ENCODE measurements at regions not wholly inside any gene's neighbourhood (a gene's known extent, or its start where the extent isn't known, plus 50 kb on each side); places are given as distances from the start of the nearest gene placed in this dataset.

DNA sequence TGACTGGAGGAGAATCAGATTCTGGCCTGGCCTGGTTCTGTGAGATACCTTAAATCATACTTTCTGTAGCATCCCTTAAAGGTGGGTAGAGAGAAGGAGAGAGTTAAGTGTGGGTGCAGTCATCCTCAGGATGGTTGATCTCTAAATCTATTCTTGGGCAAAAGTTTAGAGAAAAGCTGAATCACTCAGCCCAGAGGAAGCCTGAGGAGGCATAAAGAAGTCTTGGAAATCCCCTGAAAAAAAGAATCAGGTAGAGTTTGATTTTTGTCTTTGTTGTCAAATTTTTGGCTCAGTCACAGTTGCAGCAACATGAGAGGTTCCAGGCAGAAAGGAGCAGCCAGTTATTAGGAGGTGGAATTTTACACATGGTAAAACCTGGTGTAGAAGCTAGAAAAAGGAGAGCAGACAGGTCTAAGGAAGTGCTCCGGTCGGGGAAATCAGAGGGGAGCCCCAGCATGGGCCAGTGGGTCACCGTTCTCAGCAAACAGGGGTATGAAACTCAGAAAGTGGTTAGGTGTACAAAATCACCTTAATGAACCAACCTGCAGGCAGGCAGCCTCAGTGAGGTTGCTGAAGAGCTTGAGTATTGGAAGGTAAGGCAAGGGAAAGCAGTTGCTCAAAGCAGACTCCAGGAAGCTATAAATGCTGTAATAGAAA, 116.2 kb upstream of the CNTLN start:
- no peak for DNase-seq (ENCODE audit: low spot score)

DNA sequence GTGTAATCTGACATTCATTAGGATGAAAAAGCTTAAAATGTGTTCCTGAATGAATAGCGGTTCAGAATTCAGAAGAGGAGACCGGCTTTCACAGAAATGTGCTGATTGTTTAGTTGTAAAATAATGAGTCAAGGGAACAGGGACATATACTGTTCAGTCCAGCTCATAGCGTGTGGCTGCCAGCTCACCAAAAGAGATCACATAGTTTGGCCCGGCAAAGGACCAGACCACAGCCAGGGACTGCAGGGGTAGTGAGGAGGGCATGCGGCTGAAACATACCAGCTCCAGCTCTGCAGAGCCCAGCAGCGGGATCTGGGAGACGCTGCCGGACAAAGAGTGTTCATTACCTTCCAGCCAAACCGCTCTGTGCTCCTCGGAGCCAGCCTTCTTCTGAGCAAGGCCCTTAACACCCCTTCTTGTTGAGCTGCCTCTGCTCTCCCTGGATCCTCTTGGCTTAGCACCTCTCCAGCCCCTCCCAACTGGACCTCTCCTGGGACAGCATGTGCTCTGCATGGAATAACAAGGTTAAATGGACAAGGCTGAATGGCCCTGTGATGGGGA, 116.8 kb upstream of the CNTLN start:
- no peak for DNase-seq (ENCODE audit: low spot score)

DNA sequence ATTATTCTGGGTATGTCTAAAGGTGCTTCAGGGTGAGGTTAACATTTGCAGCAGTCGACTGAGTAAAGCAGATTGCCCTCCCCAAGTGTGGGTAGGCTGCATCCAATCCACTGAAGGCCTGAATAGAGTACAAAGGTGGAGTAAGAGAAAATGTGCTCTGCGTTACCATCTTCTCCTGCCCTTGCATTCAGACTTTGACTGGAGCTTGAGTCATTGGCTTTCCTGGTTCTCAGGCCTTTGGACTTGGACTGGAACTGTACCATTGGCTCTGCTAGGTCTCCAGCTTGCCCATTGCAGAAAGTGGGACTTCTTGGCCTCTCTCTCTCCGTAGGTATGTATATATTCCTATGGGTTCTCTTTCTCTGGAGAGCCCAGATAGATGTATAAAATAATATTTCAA, 120.9 kb upstream of the CNTLN start:
- no peak for DNase-seq (ENCODE audit: low spot score)

DNA sequence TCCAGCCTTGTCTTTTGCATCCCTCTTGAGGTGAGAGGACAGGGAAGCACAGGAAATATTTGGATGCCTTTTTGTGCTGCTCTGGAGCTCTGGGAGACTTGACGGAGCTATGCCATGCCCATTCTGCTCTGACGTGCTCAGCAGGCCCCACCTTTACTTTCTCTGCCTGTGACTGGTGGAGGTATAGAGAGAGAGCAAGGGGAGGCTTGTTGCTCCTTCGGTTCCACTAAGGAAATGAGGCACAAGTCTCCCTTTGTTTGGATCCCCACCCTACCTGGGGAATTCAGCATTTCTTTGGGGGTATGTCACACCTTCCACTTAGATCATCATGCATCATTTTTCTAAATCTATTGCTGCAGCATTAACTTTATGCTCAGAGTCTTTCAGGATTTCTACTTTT, 121.8 kb upstream of the CNTLN start:
- no peak for DNase-seq (ENCODE audit: low spot score)

DNA sequence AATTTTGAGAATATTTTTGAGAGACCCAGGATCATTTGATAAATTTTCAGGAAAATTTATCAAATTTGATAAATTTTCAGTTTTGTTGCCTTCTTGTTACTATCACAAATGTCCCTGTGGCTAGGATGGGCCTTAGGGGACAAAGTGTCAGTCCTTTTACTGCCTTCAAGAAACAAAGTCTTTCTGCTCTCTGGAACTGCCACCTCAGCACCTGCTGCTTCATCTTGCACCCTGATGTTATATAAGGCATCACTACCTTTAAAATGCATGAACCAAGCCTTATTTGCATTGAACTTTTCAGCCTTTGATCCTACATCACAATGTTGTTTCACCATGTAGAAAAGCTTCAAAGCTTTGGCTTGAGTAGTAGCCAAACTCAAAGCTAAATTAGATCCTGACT, 123.0 kb upstream of the CNTLN start:
- no peak for DNase-seq (ENCODE audit: low spot score)

DNA sequence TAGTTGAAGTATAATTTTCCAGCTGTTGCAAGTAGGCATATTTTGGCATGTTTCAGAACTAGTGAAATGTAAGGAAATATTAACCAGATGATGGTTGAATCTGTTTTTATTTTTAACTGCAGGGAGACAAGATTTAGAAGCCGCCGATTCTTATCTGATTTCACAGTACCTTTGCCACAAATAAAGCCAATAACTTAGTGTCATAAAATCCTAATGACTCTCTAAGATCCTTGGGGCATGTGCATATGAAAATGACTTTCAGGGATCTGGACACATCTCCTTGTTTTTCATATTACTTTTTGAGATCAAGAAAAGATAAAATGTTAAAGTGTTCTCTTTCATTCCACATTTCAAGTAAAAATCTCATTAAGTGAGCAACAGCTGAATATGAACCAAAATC, 125.8 kb upstream of the CNTLN start:
- no peak for DNase-seq (ENCODE audit: low spot score)

DNA sequence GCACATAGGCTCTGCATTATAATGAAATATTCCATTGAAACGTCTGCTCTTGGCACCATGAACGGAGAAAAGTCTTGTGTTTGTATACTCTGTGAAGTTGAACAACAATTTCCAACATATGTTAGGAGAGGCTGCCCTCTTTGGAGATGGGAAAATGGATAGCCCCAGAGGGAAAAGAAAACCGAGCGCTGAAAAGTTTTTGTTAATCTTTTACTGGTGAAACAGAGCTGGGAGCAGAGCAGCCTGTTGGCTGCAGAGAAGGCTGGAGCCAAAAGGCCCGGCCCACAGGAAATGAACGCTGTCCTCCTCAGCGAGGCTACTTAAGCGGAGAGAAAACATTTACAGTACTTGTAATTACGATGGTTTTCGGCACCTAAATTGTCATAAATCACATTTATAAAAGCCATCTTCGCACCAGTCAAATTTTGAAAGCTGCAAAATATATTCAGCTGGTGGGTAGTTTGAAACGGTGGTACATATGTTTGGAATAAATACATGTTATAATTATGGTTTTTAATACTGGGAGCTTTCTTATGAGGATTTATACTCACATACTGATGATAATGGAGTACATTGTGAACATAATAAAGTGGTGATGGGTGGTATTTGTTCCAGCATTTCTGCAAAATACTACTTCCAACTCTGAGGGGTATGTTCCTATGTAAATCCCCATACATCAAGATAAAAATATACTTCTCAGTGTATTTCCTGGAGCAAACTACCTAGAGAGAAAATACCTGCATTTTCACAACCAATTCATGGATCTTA, 129.6 kb upstream of the CNTLN start:
- peak; percentile 32 for DNase-seq (ENCODE audit: low spot score)

DNA sequence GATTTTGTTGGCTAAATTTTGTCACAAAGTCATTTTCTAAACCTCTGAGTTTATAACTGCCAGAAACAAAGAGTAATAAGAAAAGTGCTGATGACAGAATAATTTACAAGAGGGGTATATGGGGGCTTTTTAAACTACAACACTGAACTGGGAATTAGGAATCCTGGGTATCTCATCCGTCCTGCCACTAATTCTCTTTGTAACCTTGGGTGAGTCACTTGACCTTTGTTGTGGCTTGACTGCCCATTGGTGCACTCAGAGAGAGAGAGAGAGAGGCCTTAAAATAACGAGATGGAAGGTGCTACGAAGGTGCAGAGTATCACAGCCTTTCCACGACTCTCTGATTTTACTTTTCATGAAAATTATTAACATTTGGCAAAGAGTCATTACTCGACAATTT, 130.3 kb upstream of the CNTLN start:
- no peak for DNase-seq (ENCODE audit: low spot score)

DNA sequence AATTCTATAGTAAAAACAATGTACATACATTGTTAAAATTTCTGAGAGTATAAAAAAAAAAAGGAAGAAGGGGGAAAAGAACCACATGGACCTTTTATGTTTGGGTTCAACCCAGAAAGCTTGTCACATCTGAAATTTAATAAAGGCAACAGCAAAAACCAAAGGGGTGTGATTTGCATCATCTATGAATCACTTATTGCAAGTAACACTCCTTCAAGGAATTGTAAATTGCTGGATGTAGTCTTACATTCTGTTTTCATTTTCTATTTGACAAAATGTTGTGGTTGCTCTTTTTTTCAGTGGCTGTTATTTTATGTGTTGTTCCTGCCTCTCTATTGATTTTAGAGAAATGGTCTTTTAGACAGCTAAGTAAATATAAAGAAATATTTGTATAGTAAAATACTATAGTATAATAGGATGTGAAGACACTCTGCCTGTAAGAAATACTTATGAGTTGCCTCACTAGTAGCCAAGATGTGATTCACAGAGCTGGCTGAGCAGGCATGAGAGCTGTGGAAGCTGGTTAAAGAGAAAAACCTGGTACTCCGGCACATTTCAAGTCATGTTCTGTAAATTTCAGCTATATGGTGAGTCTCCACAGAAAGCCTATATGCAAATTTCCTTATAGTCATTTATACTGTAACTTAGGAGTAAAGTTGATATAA, 131.1 kb upstream of the CNTLN start:
- DNase-seq (ENCODE audit: low spot score): no peak

DNA sequence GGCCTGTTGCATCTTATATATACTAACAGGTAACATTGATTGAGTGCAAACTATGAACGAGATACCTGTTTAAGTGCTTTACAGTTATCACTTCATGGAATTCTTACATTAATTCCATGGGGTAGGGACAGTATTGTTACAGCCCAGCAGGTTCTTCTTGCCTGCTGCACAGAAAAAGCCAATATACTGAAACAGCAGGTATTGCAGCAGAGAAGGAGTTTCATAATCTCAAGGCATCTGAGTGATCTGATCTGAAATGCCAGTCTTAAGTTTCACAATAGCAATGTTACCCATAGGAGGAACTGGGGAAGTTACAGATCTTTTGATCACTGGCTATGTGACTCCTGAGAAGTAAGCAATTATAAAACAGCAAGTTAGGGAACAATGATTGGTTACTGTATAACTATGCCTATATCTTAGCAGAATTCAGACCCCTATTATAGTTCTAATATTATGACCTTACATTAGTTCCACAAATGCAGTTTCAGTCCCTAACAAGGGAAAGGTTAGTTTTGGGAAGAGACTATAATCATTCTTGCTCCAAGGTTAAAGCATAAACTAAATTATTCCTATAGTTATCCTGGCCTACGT, 126.5 kb upstream of the BNC2 start:
- DNase-seq (ENCODE audit: low spot score): no peak

DNA sequence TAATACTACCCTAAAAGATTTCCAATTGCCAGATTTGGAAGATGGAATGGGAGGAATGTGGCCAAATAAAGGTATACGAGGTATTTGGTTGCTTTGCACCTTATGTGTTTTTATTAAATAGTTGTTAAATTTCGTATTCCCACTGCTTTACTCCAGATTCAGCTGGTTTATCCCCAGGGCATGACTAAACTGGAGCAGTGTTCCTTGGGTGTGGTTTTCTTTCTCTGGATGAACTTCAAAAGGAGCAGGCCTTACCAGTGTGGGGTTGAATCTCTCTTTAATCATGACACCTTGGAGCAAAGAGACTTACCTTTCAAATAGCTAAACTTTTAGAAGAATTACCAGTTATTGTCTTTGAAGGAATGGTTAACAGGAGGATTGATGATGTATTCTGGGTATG, 121.7 kb upstream of the BNC2 start:
- DNase-seq (ENCODE audit: low spot score): no peak

DNA sequence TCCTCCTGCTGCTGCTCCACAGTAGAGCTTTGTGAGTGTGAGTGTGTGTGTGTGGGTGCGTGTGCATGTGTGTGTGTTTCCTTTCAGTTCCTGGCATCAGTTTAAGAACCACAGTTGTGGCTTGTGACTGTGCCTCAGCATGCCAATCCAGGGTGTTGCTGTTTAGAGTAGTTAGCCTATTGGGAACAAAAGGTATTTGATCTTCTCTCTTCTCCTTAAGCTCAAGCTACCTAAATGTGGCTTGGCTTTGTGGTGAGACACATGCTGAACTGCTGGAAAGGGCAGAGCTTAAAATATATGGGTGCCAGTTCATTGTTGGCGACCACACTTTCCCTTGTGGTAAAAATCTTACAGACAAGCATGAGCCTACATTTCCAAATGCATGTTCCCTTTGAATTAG, 116.6 kb upstream of the BNC2 start:
- DNase-seq (ENCODE audit: low spot score): no peak

DNA sequence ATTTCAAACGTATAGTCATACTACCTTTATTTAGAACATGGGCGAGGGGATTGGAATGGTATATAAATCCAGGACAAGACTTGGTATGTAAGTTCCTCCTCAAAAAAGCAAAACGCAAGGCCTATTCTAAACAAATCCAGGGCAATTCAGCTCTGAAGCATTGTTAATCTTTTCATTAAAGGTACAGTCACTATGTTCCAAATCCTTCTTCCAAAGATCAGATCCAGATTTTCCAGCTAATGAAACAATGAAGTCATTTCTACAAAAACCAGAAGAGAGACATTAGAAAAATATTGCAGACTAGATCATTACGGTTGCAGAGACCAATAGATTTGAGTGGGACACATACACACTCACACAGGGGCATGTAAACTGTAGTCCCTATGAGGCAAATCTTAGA, 116.1 kb upstream of the BNC2 start:
- no peak for DNase-seq (ENCODE audit: low spot score)

DNA sequence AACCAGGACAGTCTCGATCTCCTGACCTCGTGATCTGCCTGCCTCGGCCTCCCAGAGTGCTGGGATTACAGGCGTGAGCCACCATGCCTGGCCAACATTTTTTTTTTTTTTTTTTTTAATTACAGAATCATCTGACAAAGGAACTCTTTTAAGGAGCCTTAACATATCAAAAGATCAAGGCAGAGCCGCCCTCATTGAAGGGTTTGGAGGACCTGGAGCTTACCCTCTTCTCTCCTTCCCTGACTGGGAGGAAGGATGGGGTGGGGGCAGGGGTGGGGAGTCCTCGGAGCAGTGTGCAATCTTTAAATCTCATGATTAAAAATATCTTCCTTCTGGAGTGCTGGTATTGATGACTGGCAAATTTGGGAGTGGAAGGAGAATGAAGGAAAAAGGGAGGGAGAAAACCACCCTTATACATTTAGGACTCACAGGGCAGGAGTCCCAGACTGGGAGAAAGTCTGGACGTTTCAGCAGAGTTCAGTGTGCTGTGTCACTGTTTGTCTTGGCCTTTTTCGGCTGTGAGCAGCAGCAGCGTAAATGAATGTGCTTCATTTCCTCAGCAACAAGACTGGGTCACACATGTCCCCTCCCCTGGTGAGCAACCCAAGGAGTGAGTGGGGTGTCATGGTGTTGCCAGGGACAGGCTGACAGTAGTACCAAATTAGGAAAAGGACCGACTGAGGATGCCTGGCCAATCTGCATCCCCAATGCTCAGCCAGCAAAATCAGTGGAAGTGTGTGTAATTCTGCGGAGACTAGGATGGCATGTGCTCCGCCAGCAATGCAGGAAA, 115.3 kb upstream of the BNC2 start:
- DNase-seq (ENCODE audit: low spot score): peak; percentile 67

DNA sequence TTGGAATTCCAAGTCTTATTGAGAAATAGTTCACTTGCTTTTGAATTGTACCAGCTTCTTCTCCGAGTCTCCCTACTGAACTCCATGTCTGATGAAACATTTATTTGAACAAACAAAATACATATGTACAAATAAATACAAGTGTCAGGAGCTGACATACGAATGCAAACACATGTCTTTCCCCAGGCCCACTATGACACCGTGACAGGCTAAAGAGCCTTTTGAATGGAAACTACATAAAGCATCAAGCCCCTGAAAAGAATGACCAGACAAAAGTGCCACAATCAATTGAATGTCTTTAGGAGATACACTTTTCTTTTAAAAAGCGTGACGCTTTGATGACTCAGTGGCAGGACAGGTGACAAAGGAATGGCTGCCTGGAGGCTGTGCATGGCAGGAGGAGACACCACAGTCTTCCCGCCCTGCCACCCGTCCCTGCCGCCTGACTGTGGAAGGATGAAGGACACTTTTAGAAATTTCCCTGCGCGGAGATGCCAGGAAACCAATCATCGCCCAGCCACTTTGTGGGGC, 112.4 kb upstream of the BNC2 start:
- no peak for DNase-seq (ENCODE audit: low spot score)

DNA sequence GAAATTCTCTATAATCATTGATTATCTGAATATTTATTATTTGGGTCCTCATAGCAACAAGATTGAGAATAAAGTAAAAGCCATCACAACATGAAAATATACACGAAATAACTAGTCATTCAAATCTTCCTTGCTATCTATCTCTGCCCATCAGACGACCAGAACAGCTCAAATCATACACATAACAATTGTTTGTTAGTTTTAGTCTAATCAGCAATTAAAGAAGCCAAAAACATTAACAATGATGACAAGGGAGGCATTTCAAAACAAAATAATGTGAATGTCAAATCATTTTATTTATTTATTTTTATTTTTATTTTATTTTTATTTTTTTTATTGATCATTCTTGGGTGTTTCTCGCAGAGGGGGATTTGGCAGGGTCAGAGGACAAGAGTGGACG, 106.0 kb upstream of the BNC2 start:
- DNase-seq (ENCODE audit: low spot score): no peak

DNA sequence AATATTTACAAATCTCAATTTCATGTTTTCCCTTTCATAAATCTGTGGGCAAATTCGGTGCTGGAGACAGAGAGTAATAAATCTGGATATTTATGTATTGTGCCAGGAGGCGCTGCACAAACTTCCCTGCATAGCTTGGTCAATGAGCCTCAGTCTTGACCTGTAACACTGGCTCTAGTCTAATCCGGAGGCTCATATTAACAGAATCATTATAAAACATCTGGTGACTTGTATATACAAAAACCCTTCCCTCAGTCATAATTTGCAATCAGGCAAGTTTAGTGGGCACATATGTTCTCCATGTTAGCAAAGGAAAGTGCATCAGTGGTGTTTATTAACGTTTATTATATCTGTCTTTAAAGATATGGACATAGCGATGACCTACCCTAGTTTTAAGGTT, 104.0 kb upstream of the BNC2 start:
- no peak for DNase-seq (ENCODE audit: low spot score)

DNA sequence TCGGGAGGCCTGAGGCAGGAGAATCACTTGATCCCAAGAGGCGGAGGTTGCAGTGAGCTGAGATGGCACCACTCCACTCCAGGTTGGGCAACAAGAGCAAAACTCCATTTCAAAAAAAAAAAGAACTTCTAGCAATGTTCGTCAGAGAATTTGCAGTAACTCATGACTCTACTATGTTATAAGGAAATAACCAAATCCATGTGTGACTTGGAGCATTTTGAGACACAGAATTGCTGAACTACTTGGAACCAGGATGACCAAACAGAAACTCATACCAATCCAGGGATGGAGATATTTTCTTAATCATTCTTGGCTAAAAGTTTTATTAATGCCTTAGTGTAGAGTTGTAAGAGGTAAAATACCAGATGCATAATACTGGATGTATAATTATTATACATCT, 99.9 kb upstream of the BNC2 start:
- no peak for DNase-seq (ENCODE audit: low spot score)

DNA sequence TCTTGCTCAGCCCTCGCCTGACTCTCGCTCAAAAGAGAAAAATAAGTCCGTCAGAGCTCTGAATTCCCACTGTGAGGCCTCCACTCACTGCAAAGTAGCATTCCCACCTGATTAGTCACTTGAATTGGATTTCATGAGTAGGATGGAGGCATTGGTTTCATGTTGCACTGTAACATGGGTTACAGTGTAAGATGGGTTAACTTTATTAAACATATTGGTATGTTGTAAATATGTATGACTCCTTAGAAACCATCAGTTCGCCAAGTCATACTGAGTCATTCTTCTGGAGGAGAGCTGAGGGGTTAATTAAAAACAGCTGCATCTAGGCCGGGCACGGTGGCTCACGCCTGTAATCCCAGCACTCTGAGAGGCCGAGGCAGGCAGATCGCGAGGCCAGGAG, 93.8 kb upstream of the BNC2 start:
- DNase-seq (ENCODE audit: low spot score): peak; percentile 76

DNA sequence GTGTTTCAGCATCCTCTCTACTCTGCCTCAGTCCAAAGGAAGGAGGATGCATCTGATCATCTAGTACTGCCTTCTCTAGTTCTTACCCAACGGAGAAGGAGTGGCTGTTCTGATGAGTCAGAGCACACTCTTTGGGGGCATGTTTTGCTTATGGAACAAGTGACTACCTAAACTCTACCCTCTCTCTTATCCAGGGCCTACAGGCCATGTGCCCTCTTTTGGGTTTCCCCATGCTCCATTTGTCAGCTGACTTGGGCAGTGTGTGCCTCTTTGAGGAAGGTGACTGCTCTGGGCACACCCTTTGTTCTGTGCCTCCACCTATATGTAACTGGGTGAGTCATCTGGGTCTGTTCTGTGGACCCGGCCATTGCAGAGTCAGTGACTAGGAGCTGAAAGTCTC, 89.6 kb upstream of the BNC2 start:
- DNase-seq (ENCODE audit: low spot score): no peak

DNA sequence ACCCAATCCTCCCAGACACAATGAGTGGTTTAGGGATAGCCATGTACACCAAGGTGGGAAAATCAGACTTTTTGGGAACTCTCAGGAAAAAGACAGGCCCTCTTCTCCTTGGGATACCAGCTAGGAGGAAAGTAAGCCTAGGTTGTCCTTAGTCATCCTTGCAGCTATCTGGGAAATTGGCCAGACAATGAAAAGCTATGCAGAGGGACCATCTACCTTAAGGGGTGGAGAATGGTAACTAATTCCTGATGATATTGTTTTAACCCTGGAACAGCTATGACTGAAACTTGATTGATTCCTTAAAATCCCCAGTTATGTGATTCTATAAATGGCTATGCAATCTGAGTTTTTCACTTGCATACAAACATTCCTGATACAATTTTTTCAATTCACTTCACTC, 88.9 kb upstream of the BNC2 start:
- no peak for DNase-seq (ENCODE audit: low spot score)

DNA sequence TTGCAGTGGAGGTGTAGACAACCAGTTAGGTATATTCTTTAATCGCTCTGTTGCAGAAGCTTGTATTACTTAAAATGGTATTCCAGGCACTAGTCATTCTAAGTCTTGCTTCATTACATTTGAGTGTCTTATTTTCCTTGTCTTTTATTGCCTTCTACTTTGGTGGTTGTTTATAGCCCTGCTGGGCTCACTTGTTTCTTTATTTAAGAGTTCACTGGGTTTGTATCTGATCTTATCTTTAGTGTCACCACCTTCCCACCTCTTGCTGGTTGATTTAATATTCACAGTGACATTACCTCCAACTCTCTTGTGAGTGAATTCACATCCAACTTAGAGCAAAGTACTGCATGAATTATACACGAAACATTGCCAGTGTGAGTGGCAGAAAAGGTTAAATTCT, 83.6 kb upstream of the BNC2 start:
- no peak for DNase-seq (ENCODE audit: low spot score)
